ENCODE measurements at regions not wholly inside any gene's neighbourhood (a gene's known extent, or its start where the extent isn't known, plus 50 kb on each side); places are given as distances from the start of the nearest gene placed in this dataset.

- TF ChIP-seq CTCF (IDR thresholded peaks at IDR 0.05; ENCODE audit: insufficient read depth, low read length, poor library complexity, severe bottlenecking) = no peak
- TF ChIP-seq EZH2phosphoT487 (conservative IDR thresholded peaks at IDR 0.05; ENCODE audit: low read length) = no peak
Observed at GRCh38 chr13:80037505-80037888, 303.4 kb downstream of the SPRY2 start.

Measured in SU-DHL-6 (cell line).